ENCODE measurements at regions not wholly inside any gene's neighbourhood (a gene's known extent, or its start where the extent isn't known, plus 50 kb on each side); places are given as distances from the start of the nearest gene placed in this dataset.

GRCh38 chr13:26503826-26504594 lies 53.5 kb upstream of the WASF3 start:
- no peak for DNase-seq
- no peaks in the 10 kb centered on the region for H3K9me3 ChIP-seq
- TF ChIP-seq, protein P1, sequence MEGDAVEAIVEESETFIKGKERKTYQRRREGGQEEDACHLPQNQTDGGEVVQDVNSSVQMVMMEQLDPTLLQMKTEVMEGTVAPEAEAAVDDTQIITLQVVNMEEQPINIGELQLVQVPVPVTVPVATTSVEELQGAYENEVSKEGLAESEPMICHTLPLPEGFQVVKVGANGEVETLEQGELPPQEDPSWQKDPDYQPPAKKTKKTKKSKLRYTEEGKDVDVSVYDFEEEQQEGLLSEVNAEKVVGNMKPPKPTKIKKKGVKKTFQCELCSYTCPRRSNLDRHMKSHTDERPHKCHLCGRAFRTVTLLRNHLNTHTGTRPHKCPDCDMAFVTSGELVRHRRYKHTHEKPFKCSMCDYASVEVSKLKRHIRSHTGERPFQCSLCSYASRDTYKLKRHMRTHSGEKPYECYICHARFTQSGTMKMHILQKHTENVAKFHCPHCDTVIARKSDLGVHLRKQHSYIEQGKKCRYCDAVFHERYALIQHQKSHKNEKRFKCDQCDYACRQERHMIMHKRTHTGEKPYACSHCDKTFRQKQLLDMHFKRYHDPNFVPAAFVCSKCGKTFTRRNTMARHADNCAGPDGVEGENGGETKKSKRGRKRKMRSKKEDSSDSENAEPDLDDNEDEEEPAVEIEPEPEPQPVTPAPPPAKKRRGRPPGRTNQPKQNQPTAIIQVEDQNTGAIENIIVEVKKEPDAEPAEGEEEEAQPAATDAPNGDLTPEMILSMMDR (IDR thresholded peaks at IDR 0.05): no peak
- no peak overlapping the region for H3K27ac ChIP-seq
- intact Hi-C loops (cut with DNase I): no loop called here
- H3K9ac ChIP-seq (ENCODE audit: low read depth in 2 of 2, low read length in 2 of 2): no peak overlapping the region
- H3K27me3 ChIP-seq: no peaks in the 10 kb centered on the region
- no peaks in the 10 kb centered on the region for H3K4me1 ChIP-seq
- no peak overlapping the region for H3K4me3 ChIP-seq
- H3K36me3 ChIP-seq: no peaks in the 10 kb centered on the region
